NCI-H2227 (cell line): ENCODE measurements at regions not wholly inside any gene's neighbourhood (a gene's known extent, or its start where the extent isn't known, plus 50 kb on each side); places are given as distances from the start of the nearest gene placed in this dataset.

Experiments
- DNase-seq: peaks from one replicate; lab custom pipeline; 2025; ENCODE audit not compliant: unreplicated experiment; lab: John Stamatoyannopoulos, UW

GRCh38 chr1:87863317-87863716 lies 534.6 kb downstream of the LMO4 start:
- DNase-seq = no peak

- DNase-seq = no peak
Observed at GRCh38 chr1:87864676-87865075, 536.0 kb downstream of the LMO4 start.

- DNase-seq = no peak
Observed at GRCh38 chr1:87866416-87866815, 537.7 kb downstream of the LMO4 start.

- no peak for DNase-seq
Observed at GRCh38 chr1:87867626-87868025, 538.9 kb downstream of the LMO4 start.

- DNase-seq = no peak
Observed at GRCh38 chr1:87869567-87869966, 540.9 kb downstream of the LMO4 start.

- no peak for DNase-seq
Observed at GRCh38 chr1:87872189-87872588, 543.5 kb downstream of the LMO4 start.

- DNase-seq = no peak
Observed at GRCh38 chr1:87872692-87873091, 544.0 kb downstream of the LMO4 start.

GRCh38 chr1:87878873-87879272 lies 550.2 kb downstream of the LMO4 start:
- DNase-seq = no peak

GRCh38 chr1:87880098-87880760 lies 551.5 kb downstream of the LMO4 start:
- DNase-seq = no peak

GRCh38 chr1:87880764-87881163 lies 552.1 kb downstream of the LMO4 start:
- DNase-seq = no peak

- no peak for DNase-seq
Observed at GRCh38 chr1:87883906-87884305, 555.2 kb downstream of the LMO4 start.

- DNase-seq = no peak
Observed at GRCh38 chr1:87884581-87884980, 555.9 kb downstream of the LMO4 start.

GRCh38 chr1:87885278-87886025 lies 556.8 kb downstream of the LMO4 start:
- DNase-seq = no peak

- DNase-seq = no peak
Observed at GRCh38 chr1:87887100-87887499, 558.4 kb downstream of the LMO4 start.

GRCh38 chr1:87888446-87888845 lies 559.8 kb downstream of the LMO4 start:
- no peak for DNase-seq

- no peak for DNase-seq
Observed at GRCh38 chr1:87894062-87894461, 565.4 kb downstream of the LMO4 start.

GRCh38 chr1:87897481-87897880 lies 568.8 kb downstream of the LMO4 start:
- no peak for DNase-seq

GRCh38 chr1:87898431-87898830 lies 569.8 kb downstream of the LMO4 start:
- DNase-seq = no peak

GRCh38 chr1:87899017-87899416 lies 570.3 kb downstream of the LMO4 start:
- DNase-seq = no peak

GRCh38 chr1:87899746-87900145 lies 571.1 kb downstream of the LMO4 start:
- DNase-seq = no peak

- no peak for DNase-seq
Observed at GRCh38 chr1:87902830-87903229, 574.1 kb downstream of the LMO4 start.

GRCh38 chr1:87903242-87903641 lies 574.6 kb downstream of the LMO4 start:
- no peak for DNase-seq

- no peak for DNase-seq
Observed at GRCh38 chr1:87904651-87905050, 576.0 kb downstream of the LMO4 start.
